OCI-LY7 (cell line): ENCODE measurements at regions not wholly inside any gene's neighbourhood (a gene's known extent, or its start where the extent isn't known, plus 50 kb on each side); places are given as distances from the start of the nearest gene placed in this dataset.

Experiments used
- CTCF ChIP-seq: fragments of 200-600 bp; sonication (generic); conservative IDR thresholded peaks from 2 replicates; pipeline ENCODE4 v1.5.1; 2014; ENCODE audit warnings: mild to moderate bottlenecking, antibody characterized with exemption, low read length, moderate library complexity, mixed read lengths
- EZH2phosphoT487 ChIP-seq: fragments of 200-600 bp; sonication (generic); IDR thresholded peaks from 2 replicates; pipeline ENCODE4 v1.6.1; 2018; ENCODE audit warnings: low read depth, borderline replicate concordance, mild to moderate bottlenecking, mixed run types, antibody characterized with exemption, low read length, moderate library complexity, mixed read lengths

- no peak for TF ChIP-seq CTCF
- no peak for TF ChIP-seq EZH2phosphoT487
These were observed 655.5 kb upstream of the DEFB115 start for GRCh38 chr20:30601974-30602373.
